Epithelial cell of prostate (primary cell): ENCODE measurements at regions not wholly inside any gene's neighbourhood (a gene's known extent, or its start where the extent isn't known, plus 50 kb on each side); places are given as distances from the start of the nearest gene placed in this dataset.
"Not testable (repeated sequence)": the region's sequence is repeated elsewhere in the genome, so short reads cannot be mapped to it uniquely, and the experiment has no call there.

Experiments
- DNase-seq: peaks from one replicate; pipeline ENCODE4 v3.0.0-alpha.2; 2011; ENCODE audit warnings: low read depth, low spot score
- H3K27ac ChIP-seq: fragments of 450-650 bp; 2 replicates; pipeline ENCODE4 v1.5.1; 2017; ENCODE audit warnings: mild to moderate bottlenecking

GRCh38 chr1:192517716-192518355 lies 57.7 kb upstream of the RGS1 start:
- not testable (repeated sequence) for H3K27ac ChIP-seq, DNase-seq

GRCh38 chr1:192518700-192519099 lies 56.9 kb upstream of the RGS1 start:
- no peak for DNase-seq
- no peak overlapping the region for H3K27ac ChIP-seq

- no peak overlapping the region for H3K27ac ChIP-seq
- no peak for DNase-seq
These were observed 53.8 kb upstream of the RGS1 start for GRCh38 chr1:192521734-192522133.

GRCh38 chr1:192522673-192523072 lies 52.9 kb upstream of the RGS1 start:
- no peak for DNase-seq
- H3K27ac ChIP-seq, result no peak overlapping the region

- DNase-seq, result no peak
- H3K27ac ChIP-seq, result no peak overlapping the region
These were observed 51.4 kb upstream of the RGS1 start for GRCh38 chr1:192524223-192524622.
